ENCODE measurements at regions not wholly inside any gene's neighbourhood (a gene's known extent, or its start where the extent isn't known, plus 50 kb on each side); places are given as distances from the start of the nearest gene placed in this dataset.
"Not testable (repeated sequence)": the region's sequence is repeated elsewhere in the genome, so short reads cannot be mapped to it uniquely, and the experiment has no call there.

GRCh38 chr21:20151741-20152140, 846.5 kb upstream of the NCAM2 start:
- no peak for TF ChIP-seq CTCF (IDR thresholded peaks at IDR 0.05; ENCODE audit: low read depth, low read length)
- DNase-seq (ENCODE audit: extremely low read depth, low read depth), result no peak

- DNase-seq (ENCODE audit: extremely low read depth, low read depth), result no peak
- no peak for TF ChIP-seq CTCF (IDR thresholded peaks at IDR 0.05; ENCODE audit: low read depth, low read length)
Observed at GRCh38 chr21:20163167-20163566, 835.0 kb upstream of the NCAM2 start.

GRCh38 chr21:20167059-20167458, 831.1 kb upstream of the NCAM2 start:
- no peak for TF ChIP-seq CTCF (IDR thresholded peaks at IDR 0.05; ENCODE audit: low read depth, low read length)
- DNase-seq (ENCODE audit: extremely low read depth, low read depth), result no peak

GRCh38 chr21:20169812-20170576, 828.2 kb upstream of the NCAM2 start:
- no peak for DNase-seq (ENCODE audit: extremely low read depth, low read depth)
- no peak for TF ChIP-seq CTCF (IDR thresholded peaks at IDR 0.05; ENCODE audit: low read depth, low read length)

- TF ChIP-seq CTCF (IDR thresholded peaks at IDR 0.05; ENCODE audit: low read depth, low read length), result no peak
- no peak for DNase-seq (ENCODE audit: extremely low read depth, low read depth)
Observed at GRCh38 chr21:20186186-20186585, 812.0 kb upstream of the NCAM2 start.

- TF ChIP-seq CTCF (IDR thresholded peaks at IDR 0.05; ENCODE audit: low read depth, low read length), result no peak
Observed at GRCh38 chr21:20187028-20187427, 811.2 kb upstream of the NCAM2 start.

GRCh38 chr21:20201323-20201722, 796.9 kb upstream of the NCAM2 start:
- not testable (repeated sequence) for DNase-seq (ENCODE audit: extremely low read depth, low read depth)

More at GRCh38 chr21:20187028-20187427, 811.2 kb upstream of the NCAM2 start:
- no peak for DNase-seq (ENCODE audit: extremely low read depth, low read depth)

GRCh38 chr21:20207335-20207734, 790.9 kb upstream of the NCAM2 start:
- no peak for DNase-seq (ENCODE audit: extremely low read depth, low read depth)
- TF ChIP-seq CTCF (IDR thresholded peaks at IDR 0.05; ENCODE audit: low read depth, low read length), result no peak
